ENCODE measurements at regions not wholly inside any gene's neighbourhood (a gene's known extent, or its start where the extent isn't known, plus 50 kb on each side); places are given as distances from the start of the nearest gene placed in this dataset.

- TF ChIP-seq CTCF (IDR thresholded peaks at IDR 0.05; ENCODE audit: low read depth, low read length, poor library complexity, severe bottlenecking) (no peak), EZH2phosphoT487 (IDR thresholded peaks at IDR 0.05; ENCODE audit: borderline replicate concordance, low read length) (no peak)
Observed at GRCh38 chr13:85441975-85442374, 357.2 kb downstream of the SLITRK6 start.

All from DOHH2 (cell line).